ENCODE measurements at regions not wholly inside any gene's neighbourhood (a gene's known extent, or its start where the extent isn't known, plus 50 kb on each side); places are given as distances from the start of the nearest gene placed in this dataset.

DNA sequence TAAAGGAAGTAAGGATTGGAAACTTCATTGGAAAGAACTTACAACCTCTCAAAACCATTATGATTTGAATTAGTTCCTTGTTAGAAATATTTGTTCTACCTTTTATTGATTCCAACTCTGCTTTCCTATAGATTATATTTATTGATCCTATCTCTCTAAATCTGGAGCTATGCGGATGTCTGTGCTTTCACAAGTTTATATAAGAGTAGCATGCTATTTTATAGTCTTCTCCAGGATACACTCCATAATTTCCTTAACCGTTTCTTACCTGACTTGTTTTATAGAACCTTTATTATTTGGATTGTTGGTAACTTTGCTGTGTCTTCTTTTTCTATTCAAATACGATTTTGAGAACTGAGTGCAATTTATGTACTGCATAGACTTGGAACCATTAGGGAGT, 668.1 kb downstream of the RAPGEF2 start:
- TF ChIP-seq, protein P1, sequence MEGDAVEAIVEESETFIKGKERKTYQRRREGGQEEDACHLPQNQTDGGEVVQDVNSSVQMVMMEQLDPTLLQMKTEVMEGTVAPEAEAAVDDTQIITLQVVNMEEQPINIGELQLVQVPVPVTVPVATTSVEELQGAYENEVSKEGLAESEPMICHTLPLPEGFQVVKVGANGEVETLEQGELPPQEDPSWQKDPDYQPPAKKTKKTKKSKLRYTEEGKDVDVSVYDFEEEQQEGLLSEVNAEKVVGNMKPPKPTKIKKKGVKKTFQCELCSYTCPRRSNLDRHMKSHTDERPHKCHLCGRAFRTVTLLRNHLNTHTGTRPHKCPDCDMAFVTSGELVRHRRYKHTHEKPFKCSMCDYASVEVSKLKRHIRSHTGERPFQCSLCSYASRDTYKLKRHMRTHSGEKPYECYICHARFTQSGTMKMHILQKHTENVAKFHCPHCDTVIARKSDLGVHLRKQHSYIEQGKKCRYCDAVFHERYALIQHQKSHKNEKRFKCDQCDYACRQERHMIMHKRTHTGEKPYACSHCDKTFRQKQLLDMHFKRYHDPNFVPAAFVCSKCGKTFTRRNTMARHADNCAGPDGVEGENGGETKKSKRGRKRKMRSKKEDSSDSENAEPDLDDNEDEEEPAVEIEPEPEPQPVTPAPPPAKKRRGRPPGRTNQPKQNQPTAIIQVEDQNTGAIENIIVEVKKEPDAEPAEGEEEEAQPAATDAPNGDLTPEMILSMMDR (IDR thresholded peaks at IDR 0.05; ENCODE audit: borderline replicate concordance, extremely low read depth, low read length, poor library complexity, severe bottlenecking), result no peak
- no peak for TF ChIP-seq EZH2 (IDR thresholded peaks at IDR 0.05; ENCODE audit: borderline replicate concordance, low read depth, low read length, severe bottlenecking)
